GM23338 (cell line): ENCODE measurements at regions not wholly inside any gene's neighbourhood (a gene's known extent, or its start where the extent isn't known, plus 50 kb on each side); places are given as distances from the start of the nearest gene placed in this dataset.

Experiments
- ATAC-seq: fragments of 200-7000 bp; cut with Tn5 transposase; 3 replicates; pipeline ENCODE4 v1.9.1; 2020
- DNase-seq: peaks from one replicate; pipeline ENCODE4 v3.0.0-alpha.2; 2015; ENCODE audit warnings: low spot score
- H2AFZ ChIP-seq: fragments of 200-600 bp; sonication (generic); 2 replicates; pipeline ENCODE4 v1.8.0; 2016; ENCODE audit warnings: antibody characterized with exemption, mild to moderate bottlenecking, moderate library complexity
- H3F3A ChIP-seq: fragments of 200-600 bp; sonication (generic); replicated peaks from 2 replicates; pipeline ENCODE4 v1.8.0; 2017; ENCODE audit warnings: antibody characterized with exemption, mixed run types, low read depth
- H3K27ac ChIP-seq: fragments of 200-600 bp; sonication (generic); 2 replicates; pipeline ENCODE4 v1.6.1; 2016; ENCODE audit warnings: low read depth
- H3K27me3 ChIP-seq: fragments of 200-600 bp; sonication (generic); 2 replicates; pipeline ENCODE4 v1.8.0; 2016; ENCODE audit warnings: mild to moderate bottlenecking, mixed run types, moderate library complexity; ENCODE audit not compliant: insufficient read depth
- H3K36me3 ChIP-seq: fragments of 200-600 bp; sonication (generic); 2 replicates; pipeline ENCODE4 v1.8.0; 2016; ENCODE audit warnings: mild to moderate bottlenecking; ENCODE audit not compliant: insufficient read depth
- H3K4me1 ChIP-seq: fragments of 200-600 bp; sonication (generic); 2 replicates; pipeline ENCODE4 v1.8.0; 2016; ENCODE audit warnings: mild to moderate bottlenecking, moderate library complexity; ENCODE audit not compliant: insufficient read depth
- H3K4me2 ChIP-seq: fragments of 200-600 bp; sonication (generic); 2 replicates; pipeline ENCODE4 v1.7.1; 2017; ENCODE audit warnings: mixed run types
- H3K4me3 ChIP-seq: fragments of 200-600 bp; sonication (generic); 2 replicates; pipeline ENCODE4 v1.6.1; 2016; ENCODE audit warnings: mixed run types
- H3K79me2 ChIP-seq: fragments of 200-600 bp; sonication (generic); replicated peaks from 2 replicates; pipeline ENCODE4 v1.8.0; 2017; ENCODE audit warnings: mild to moderate bottlenecking; ENCODE audit not compliant: insufficient read depth
- H3K9me2 ChIP-seq: fragments of 200-600 bp; sonication (generic); 2 replicates; pipeline ENCODE4 v1.8.0; 2017; ENCODE audit not compliant: insufficient read depth
- H4K20me1 ChIP-seq: fragments of 200-600 bp; sonication (generic); replicated peaks from 2 replicates; pipeline ENCODE4 v1.8.0; 2017; ENCODE audit warnings: mild to moderate bottlenecking; ENCODE audit not compliant: insufficient read depth
- H3K27ac Mint-ChIP-seq: 2 replicates; pipeline ENCODE4 v1.8.0; 2020; ENCODE audit warnings: inconsistent platforms, mild to moderate bottlenecking, moderate library complexity, mixed read lengths
- H3K27me3 Mint-ChIP-seq: 3 replicates; pipeline ENCODE4 v1.8.0; 2022; ENCODE audit warnings: low read depth, mild to moderate bottlenecking, moderate library complexity, mixed read lengths, inconsistent platforms; ENCODE audit not compliant: insufficient read depth, poor library complexity
- H3K36me3 Mint-ChIP-seq: 3 replicates; pipeline ENCODE4 v1.8.0; 2021; ENCODE audit warnings: low read depth, mild to moderate bottlenecking, inconsistent platforms, moderate library complexity, mixed read lengths
- H3K4me1 Mint-ChIP-seq: 3 replicates; pipeline ENCODE4 v1.8.0; 2020; ENCODE audit warnings: mild to moderate bottlenecking, inconsistent platforms, mixed read lengths
- H3K4me3 Mint-ChIP-seq: 3 replicates; pipeline ENCODE4 v1.8.0; 2021; ENCODE audit warnings: moderate library complexity, mild to moderate bottlenecking, inconsistent platforms, mixed read lengths
- H3K9me3 Mint-ChIP-seq: 3 replicates; pipeline ENCODE4 v1.8.0; 2020; ENCODE audit warnings: moderate library complexity, mild to moderate bottlenecking, inconsistent platforms, mixed read lengths
- CTCF ChIP-seq, 2 experiments: fragments of 200-600 bp in 1 of 2; sonication (generic) in 1 of 2; conservative IDR thresholded peaks; 2 replicates each; pipeline versions ENCODE4 v1.5.1 to v1.6.1; 2016 to 2017; ENCODE audit warnings: antibody characterized with exemption in 2 of 2, low read depth in 2 of 2, mild to moderate bottlenecking in 2 of 2, moderate library complexity in 1 of 2
- ETS1 ChIP-seq: IDR thresholded peaks from 2 replicates; pipeline ENCODE4 v1.6.1; 2016; ENCODE audit warnings: antibody characterized with exemption
- EZH2 ChIP-seq: fragments of 200-600 bp; sonication (generic); IDR thresholded peaks from one replicate; pipeline ENCODE4 v1.8.0; 2017; ENCODE audit warnings: antibody characterized with exemption, mild to moderate bottlenecking, low read depth; ENCODE audit not compliant: unreplicated experiment
- EZH2phosphoT487 ChIP-seq: fragments of 200-600 bp; sonication (generic); IDR thresholded peaks from one replicate; pipeline ENCODE4 v1.8.1; 2018; ENCODE audit warnings: antibody characterized with exemption; ENCODE audit not compliant: unreplicated experiment
- JUNB ChIP-seq: IDR thresholded peaks from one replicate; pipeline ENCODE4 v1.6.1; 2016; ENCODE audit warnings: antibody characterized with exemption; ENCODE audit not compliant: unreplicated experiment
- NANOG ChIP-seq: IDR thresholded peaks from 2 replicates; pipeline ENCODE4 v1.6.1; 2016; ENCODE audit warnings: antibody characterized with exemption, borderline replicate concordance
- POLR2AphosphoS5 ChIP-seq: IDR thresholded peaks from 2 replicates; pipeline ENCODE4 v1.6.1; 2016; ENCODE audit warnings: antibody characterized with exemption, low read depth
- REST ChIP-seq: IDR thresholded peaks from one replicate; pipeline ENCODE4 v1.6.1; 2018; ENCODE audit warnings: antibody characterized with exemption; ENCODE audit not compliant: unreplicated experiment
- STAT1 ChIP-seq: IDR thresholded peaks from one replicate; pipeline ENCODE4 v1.6.1; 2016; ENCODE audit warnings: antibody characterized with exemption; ENCODE audit not compliant: unreplicated experiment
- ZNF331 ChIP-seq: fragments of 250-450 bp; sonication (Bioruptor Pico); IDR thresholded peaks from 2 replicates; pipeline ENCODE4 v1.5.0; 2020; ENCODE audit warnings: low read depth, mild to moderate bottlenecking, moderate library complexity
- ZNF462 ChIP-seq: fragments of 250-450 bp; sonication (Bioruptor Pico); IDR thresholded peaks from 2 replicates; pipeline ENCODE4 v1.5.0; 2020; ENCODE audit warnings: mild to moderate bottlenecking, moderate library complexity

GRCh38 chr7:50865450-50865849, 82.8 kb upstream of the GRB10 start:
- Mint-ChIP-seq H3K4me3 (no peak overlapping the region), H3K27me3 (peaks cover 10% of the 10 kb centered on the region), H3K27ac (no peak overlapping the region), H3K9me3 (no peaks in the 10 kb centered on the region; the same call in 2 of the 3 replicates), H3K36me3 (peaks cover 18% of the 10 kb centered on the region), H3K4me1 (peaks cover 39% of the 10 kb centered on the region)
- H3F3A ChIP-seq, result no peaks in the 10 kb centered on the region
- ATAC-seq, result no peak
- H3K36me3 ChIP-seq, result no peaks in the 10 kb centered on the region
- no peak overlapping the region for H3K4me3 ChIP-seq
- H3K27me3 ChIP-seq, result no peaks in the 10 kb centered on the region
- peaks cover 47% of the 10 kb centered on the region for H3K4me1 ChIP-seq
- H4K20me1 ChIP-seq, result no peaks in the 10 kb centered on the region
- no peak overlapping the region for H3K4me2 ChIP-seq
- H3K9me2 ChIP-seq, result peaks cover 9% of the 10 kb centered on the region
- TF ChIP-seq POLR2AphosphoS5, result no peak
- TF ChIP-seq ZNF462 (CRISPR knock-in tag), result no peak
- no peak for TF ChIP-seq ETS1
- no peak for TF ChIP-seq EZH2
- no peak for TF ChIP-seq CTCF (conservative IDR thresholded peaks at IDR 0.05; ENCODE audit: low read depth in 2 of 2)
- no peak for TF ChIP-seq NANOG
- TF ChIP-seq ZNF331 (CRISPR knock-in tag), result no peak
- no peak for TF ChIP-seq EZH2phosphoT487
- no peak for TF ChIP-seq STAT1
- TF ChIP-seq JUNB, result no peak
- TF ChIP-seq REST, result no peak
- H3K27ac ChIP-seq, result no peak overlapping the region
- H3K79me2 ChIP-seq, result peaks cover 12% of the 10 kb centered on the region
- DNase-seq, result no peak
- H2AFZ ChIP-seq, result no peak overlapping the region
